ENCODE measurements at regions not wholly inside any gene's neighbourhood (a gene's known extent, or its start where the extent isn't known, plus 50 kb on each side); places are given as distances from the start of the nearest gene placed in this dataset.
"Not testable (repeated sequence)": the region's sequence is repeated elsewhere in the genome, so short reads cannot be mapped to it uniquely, and the experiment has no call there.

- Mint-ChIP-seq H3K9me3 (no peaks in the 10 kb centered on the region), H3K36me3 (no peaks in the 10 kb centered on the region), H3K27ac (no peak overlapping the region), H3K4me3 (no peak overlapping the region), H3K27me3 (ENCODE audit: insufficient read depth, low read depth) (no peaks in the 10 kb centered on the region), H3K4me1 (peaks cover 14% of the 10 kb centered on the region)
- H3F3A ChIP-seq (ENCODE audit: low read depth): no peaks in the 10 kb centered on the region
- no peak overlapping the region for H3K27ac ChIP-seq
- no peak overlapping the region for H3K4me2 ChIP-seq
- no peaks in the 10 kb centered on the region for H3K36me3 ChIP-seq
- H2AFZ ChIP-seq (replicated peaks): no peak overlapping the region
- TF ChIP-seq EZH2phosphoT487 (IDR thresholded peaks at IDR 0.05) (no peak), CTCF (IDR thresholded peaks at IDR 0.05) (no peak), EZH2 (IDR thresholded peaks at IDR 0.05) (no peak)
- H3K9me3 ChIP-seq (ENCODE audit: low read depth): no peaks in the 10 kb centered on the region
- no peak overlapping the region for H3K9ac ChIP-seq
- H3K27me3 ChIP-seq: no peaks in the 10 kb centered on the region
- H3K4me3 ChIP-seq: no peak overlapping the region
- no peaks in the 10 kb centered on the region for H3K4me1 ChIP-seq
- no peak for DNase-seq (ENCODE audit: low spot score)
- no peaks in the 10 kb centered on the region for H3K79me2 ChIP-seq (ENCODE audit: low read depth)
- no peaks in the 10 kb centered on the region for H4K20me1 ChIP-seq (ENCODE audit: low read depth)
Measured at GRCh38 chr13:74248477-74248876, 114.3 kb upstream of the KLF12 start.

- H3K27me3 Mint-ChIP-seq (ENCODE audit: insufficient read depth, low read depth): no peaks in the 10 kb centered on the region
- Histone ChIP-seq H3K27me3 (no peaks in the 10 kb centered on the region), H3K79me2 (ENCODE audit: low read depth) (no peaks in the 10 kb centered on the region), H3K36me3 (no peaks in the 10 kb centered on the region), H3K4me1 (no peaks in the 10 kb centered on the region), H2AFZ (replicated peaks) (peak overlapping the region; percentile 27), H3K4me2 (no peak overlapping the region), H3F3A (ENCODE audit: low read depth) (no peaks in the 10 kb centered on the region), H4K20me1 (ENCODE audit: low read depth) (no peaks in the 10 kb centered on the region), H3K9ac (no peak overlapping the region), H3K4me3 (no peak overlapping the region), H3K9me3 (ENCODE audit: low read depth) (no peaks in the 10 kb centered on the region), H3K27ac (no peak overlapping the region)
- H3K27ac Mint-ChIP-seq: peak overlapping the region; percentile 15
- peaks cover 4% of the 10 kb centered on the region for H3K9me3 Mint-ChIP-seq
- no peak for TF ChIP-seq EZH2 (IDR thresholded peaks at IDR 0.05)
- TF ChIP-seq CTCF (IDR thresholded peaks at IDR 0.05): no peak
- no peak for TF ChIP-seq EZH2phosphoT487 (IDR thresholded peaks at IDR 0.05)
- no peak overlapping the region for H3K4me3 Mint-ChIP-seq
- H3K4me1 Mint-ChIP-seq: peaks cover 14% of the 10 kb centered on the region
- DNase-seq (ENCODE audit: low spot score): no peak
- H3K36me3 Mint-ChIP-seq: peaks cover 2% of the 10 kb centered on the region
Measured at GRCh38 chr13:74246487-74246886, 112.3 kb upstream of the KLF12 start.

GRCh38 chr13:74243637-74244526 is 109.7 kb upstream of the KLF12 start:
- no peak overlapping the region for H3K27ac Mint-ChIP-seq
- no peak overlapping the region for H3K4me2 ChIP-seq

GRCh38 chr13:74241343-74241742 is 107.1 kb upstream of the KLF12 start:
- H3K4me1 ChIP-seq; H3K27me3 Mint-ChIP-seq (ENCODE audit: insufficient read depth, low read depth); H3K4me2 ChIP-seq; H4K20me1 ChIP-seq (ENCODE audit: low read depth); H3K27ac ChIP-seq; H3K27ac Mint-ChIP-seq; H3K4me1 Mint-ChIP-seq; H3K36me3 Mint-ChIP-seq; H2AFZ ChIP-seq (replicated peaks); H3K27me3 ChIP-seq; H3K79me2 ChIP-seq (ENCODE audit: low read depth); H3K36me3 ChIP-seq; H3K4me3 ChIP-seq; DNase-seq (ENCODE audit: low spot score); H3F3A ChIP-seq (ENCODE audit: low read depth); H3K9ac ChIP-seq; H3K9me3 Mint-ChIP-seq; H3K4me3 Mint-ChIP-seq; H3K9me3 ChIP-seq (ENCODE audit: low read depth): not testable (repeated sequence)

More at GRCh38 chr13:74243637-74244526, 109.7 kb upstream of the KLF12 start:
- TF ChIP-seq EZH2phosphoT487 (IDR thresholded peaks at IDR 0.05): no peak
- no peak for TF ChIP-seq EZH2 (IDR thresholded peaks at IDR 0.05)
- no peak for TF ChIP-seq CTCF (IDR thresholded peaks at IDR 0.05)
- H3K36me3 ChIP-seq: no peaks in the 10 kb centered on the region
- no peak overlapping the region for H3K4me3 ChIP-seq
- H4K20me1 ChIP-seq (ENCODE audit: low read depth): no peaks in the 10 kb centered on the region
- no peaks in the 10 kb centered on the region for H3K27me3 ChIP-seq
- Mint-ChIP-seq H3K9me3 (peaks cover 4% of the 10 kb centered on the region), H3K4me3 (no peak overlapping the region), H3K36me3 (peaks cover 2% of the 10 kb centered on the region), H3K27me3 (ENCODE audit: insufficient read depth, low read depth) (no peaks in the 10 kb centered on the region), H3K4me1 (peaks cover 14% of the 10 kb centered on the region)
- no peak overlapping the region for H3K9ac ChIP-seq
- H3K4me1 ChIP-seq: no peaks in the 10 kb centered on the region
- no peaks in the 10 kb centered on the region for H3K79me2 ChIP-seq (ENCODE audit: low read depth)
- no peak overlapping the region for H2AFZ ChIP-seq (replicated peaks)
- DNase-seq (ENCODE audit: low spot score): no peak
- H3F3A ChIP-seq (ENCODE audit: low read depth): no peaks in the 10 kb centered on the region
- no peak overlapping the region for H3K27ac ChIP-seq
- no peaks in the 10 kb centered on the region for H3K9me3 ChIP-seq (ENCODE audit: low read depth)

Data from neural progenitor cell (in vitro differentiated cells).